GM12878 (cell line): ENCODE measurements at regions not wholly inside any gene's neighbourhood (a gene's known extent, or its start where the extent isn't known, plus 50 kb on each side); places are given as distances from the start of the nearest gene placed in this dataset.
"Not testable (repeated sequence)": the region's sequence is repeated elsewhere in the genome, so short reads cannot be mapped to it uniquely, and the experiment has no call there.

ENCODE experiments used
- ATAC-seq: fragments of 200-7000 bp; cut with Tn5 transposase; 3 replicates; pipeline ENCODE4 v1.9.1; 2020; ENCODE audit warnings: mild to moderate bottlenecking, moderate library complexity
- BruUV-seq: library from RNA; stranded (reverse); fragments of 400-500 nt; replicated peaks from 2 replicates; lab custom pipeline; 2021; lab: Mats Ljungman, UMichigan
- CTCF ChIA-PET: fragments of 300-600 bp; sonication (Branson Sonifier 250); formaldehyde crosslinking; extraction: SDS; loops from one replicate; lab custom pipeline; 2021; ENCODE audit warnings: inconsistent platforms; lab: Yijun Ruan, JAX
- POLR2A ChIA-PET: fragments of 350-600 bp; formaldehyde crosslinking; extraction: SDS; loops from one replicate; lab custom pipeline; 2021; ENCODE audit warnings: inconsistent platforms; lab: Charles Lee
- RAD21 ChIA-PET: fragments of 300-600 bp; sonication (Branson Sonifier 250); formaldehyde crosslinking; loops from one replicate; lab custom pipeline; 2023; ENCODE audit warnings: antibody characterized with exemption; ENCODE audit not compliant: unreplicated experiment; lab: Charles Lee
- SMC1A ChIA-PET: fragments of 300-600 bp; sonication (Branson Sonifier 250); formaldehyde crosslinking; loops from one replicate; lab custom pipeline; 2023; ENCODE audit not compliant: unreplicated experiment, uncharacterized antibody; lab: Charles Lee
- DNase-seq: peaks from one replicate; pipeline ENCODE4 v3.0.0-alpha.2; 2011; ENCODE audit warnings: low read depth, low spot score
- FAIRE-seq: peaks from 3 replicates; lab custom pipeline; 2011; peaks lifted over from hg19 to GRCh38; lab: Jason Lieb, UNC
- H2AFZ ChIP-seq: 2 replicates; pipeline ENCODE4 v1.6.0; 2011; ENCODE audit warnings: low read depth, low read length, control low read depth; ENCODE audit not compliant: control insufficient read depth
- H3K27ac ChIP-seq: 2 replicates; pipeline ENCODE4 v1.5.1; 2011; ENCODE audit warnings: control low read depth; ENCODE audit not compliant: control insufficient read depth, insufficient read depth
- H3K27me3 ChIP-seq, 2 experiments: replicated peaks in 1 of 2; 2 replicates each; pipeline versions ENCODE4 v1.6.0 to v1.6.1; 2011; ENCODE audit warnings: low read length in 1 of 2; ENCODE audit not compliant: control insufficient read depth in 2 of 2, insufficient read depth in 2 of 2
- H3K36me3 ChIP-seq, 2 experiments: 2 replicates each; pipeline ENCODE4 v1.5.1; 2011; ENCODE audit warnings: low read length in 1 of 2; ENCODE audit not compliant: control insufficient read depth in 2 of 2, insufficient read depth in 2 of 2
- H3K4me1 ChIP-seq: 2 replicates; pipeline ENCODE4 v1.6.1; 2011; ENCODE audit warnings: mild to moderate bottlenecking, low read length, moderate library complexity, mixed read lengths; ENCODE audit not compliant: control insufficient read depth, insufficient read depth
- H3K4me2 ChIP-seq: 2 replicates; pipeline ENCODE4 v1.6.0; 2011; ENCODE audit warnings: control low read depth; ENCODE audit not compliant: control insufficient read depth, insufficient read depth
- H3K4me3 ChIP-seq: fragments of 200-600 bp; sonication (generic); 2 replicates; pipeline ENCODE4 v1.5.1; 2016
- H3K79me2 ChIP-seq: 2 replicates; pipeline ENCODE4 v1.6.0; 2011; ENCODE audit warnings: low read length; ENCODE audit not compliant: control insufficient read depth, insufficient read depth
- H3K9ac ChIP-seq: 2 replicates; pipeline ENCODE4 v1.8.0; 2011; ENCODE audit warnings: low read length, control low read depth, mixed read lengths; ENCODE audit not compliant: control insufficient read depth, insufficient read depth
- H3K9me3 ChIP-seq: replicated peaks from 3 replicates; pipeline ENCODE4 v1.5.1; 2011; ENCODE audit warnings: mild to moderate bottlenecking, low read length; ENCODE audit not compliant: control insufficient read depth, insufficient read depth
- H4K20me1 ChIP-seq: 2 replicates; pipeline ENCODE4 v1.6.0; 2011; ENCODE audit not compliant: control insufficient read depth, insufficient read depth
- BHLHE40 ChIP-seq, 2 experiments: fragments of 450-650 bp in 1 of 2; IDR thresholded peaks; 2 replicates each; pipeline ENCODE4 v1.6.1; 2011 to 2017; ENCODE audit warnings: low read depth in 2 of 2, borderline replicate concordance in 1 of 2, improper control_type of control experiment in 1 of 2, low read length in 1 of 2, mild to moderate bottlenecking in 1 of 2
- MAX ChIP-seq: IDR thresholded peaks from 2 replicates; pipeline ENCODE4 v1.6.1; 2012; ENCODE audit warnings: low read depth, low read length, improper control_type of control experiment
- NRF1 ChIP-seq: conservative IDR thresholded peaks from 2 replicates; pipeline ENCODE4 v1.6.1; 2011; ENCODE audit warnings: mild to moderate bottlenecking, low read depth, low read length, improper control_type of control experiment
- USF1 ChIP-seq: IDR thresholded peaks from 2 replicates; pipeline ENCODE4 v1.6.1; 2011; ENCODE audit warnings: borderline replicate concordance, low read depth, mild to moderate bottlenecking, moderate library complexity, mixed read lengths, low read length; ENCODE audit not compliant: insufficient read depth; ENCODE audit errors: extremely low read length
- YBX1 ChIP-seq: fragments of 450-650 bp; IDR thresholded peaks from 2 replicates; pipeline ENCODE4 v1.6.1; 2016; ENCODE audit warnings: antibody characterized with exemption
- ZNF274 ChIP-seq: IDR thresholded peaks from one replicate; pipeline ENCODE4 v1.8.0; 2011; ENCODE audit not compliant: insufficient read length, insufficient read depth
- WGBS: methylation state at CpG from one replicate; pipeline ENCODE4 v1.1.6; 2016; ENCODE audit warnings: low lambda C conversion rate; ENCODE audit not compliant: insufficient replicate concordance, insufficient coverage; ENCODE audit errors: missing lambda C conversion rate; 5-methylcytosine and 5-hydroxymethylcytosine counted together
- in situ Hi-C: fragments of 300-500 bp; cut with MboI; formaldehyde crosslinking; loops from 9 replicates; pipeline ENCODE4 v1.14.3; 2018; ENCODE audit warnings: mixed read lengths
- intact Hi-C: fragments of 100-400 bp; cut with micrococcal nuclease; formaldehyde crosslinking; loops from one replicate; pipeline ENCODE4 v1.14.2; 2022; ENCODE audit not compliant: unreplicated experiment

- H3K4me2 ChIP-seq, RAD21 ChIA-PET, H3K27ac ChIP-seq, POLR2A ChIA-PET, H3K4me1 ChIP-seq, H3K79me2 ChIP-seq, H4K20me1 ChIP-seq, ATAC-seq, H3K9ac ChIP-seq, FAIRE-seq, BruUV-seq, DNase-seq, H3K27me3 ChIP-seq, H3K4me3 ChIP-seq, intact Hi-C loops, H3K36me3 ChIP-seq, in situ Hi-C loops, H2AFZ ChIP-seq, H3K9me3 ChIP-seq: not testable (repeated sequence)
- TF ChIP-seq BHLHE40 (IDR thresholded peaks at IDR 0.05; ENCODE audit: borderline replicate concordance in 1 of 2, low read depth in 2 of 2, low read length in 1 of 2), result 0 out of 4 replicates have a peak, but pooled peaks of 1 of the 2 experiments have one; percentile 11
- ChIA-PET SMC1A (interaction anchor here (0.8 kb wide), 1 partner anchor 21 kb away, joined by 3 read pairs; no protein-coding TSS in a partner anchor), CTCF (interaction anchor here (0.9 kb wide), 1 partner anchor 9 kb away, joined by 3 read pairs; no protein-coding TSS in a partner anchor)
- WGBS, result 98% methylated on average over 12 of the region's 12 CpGs
These were observed 75.6 kb downstream of the MRPL39 start for GRCh38 chr21:25531538-25532250.

- Histone ChIP-seq H2AFZ (no peak overlapping the region), H3K79me2 (no peaks in the 10 kb centered on the region), H3K27me3 (no peaks in the 10 kb centered on the region), H3K4me2 (no peak overlapping the region), H3K27ac (no peak overlapping the region), H3K4me1 (no peaks in the 10 kb centered on the region), H3K36me3 (no peaks in the 10 kb centered on the region), H4K20me1 (no peaks in the 10 kb centered on the region), H3K4me3 (no peak overlapping the region), H3K9me3 (no peaks in the 10 kb centered on the region; the same call in 2 of the 3 replicates), H3K9ac (no peak overlapping the region)
- ChIA-PET CTCF (interaction anchor here (0.7 kb wide), 1 partner anchor 14 kb away, joined by 3 read pairs; no protein-coding TSS in a partner anchor), SMC1A (no interaction called here), RAD21 (no interaction called here), POLR2A (no interaction called here)
- TF ChIP-seq YBX1 (no peak), USF1 (no peak), MAX (no peak), ZNF274 (no peak), NRF1 (no peak)
- 41% methylated on average over 2 of the region's 2 CpGs for WGBS
- intact Hi-C loops, result no loop called here
- DNase-seq (no peak), FAIRE-seq (no peak), ATAC-seq (no peak)
- in situ Hi-C loops, result no loop called here
- BruUV-seq, result no TSS peak
These were observed 78.8 kb downstream of the MRPL39 start for GRCh38 chr21:25528515-25528914.
